ENCODE measurements at regions not wholly inside any gene's neighbourhood (a gene's known extent, or its start where the extent isn't known, plus 50 kb on each side); places are given as distances from the start of the nearest gene placed in this dataset.

DNA sequence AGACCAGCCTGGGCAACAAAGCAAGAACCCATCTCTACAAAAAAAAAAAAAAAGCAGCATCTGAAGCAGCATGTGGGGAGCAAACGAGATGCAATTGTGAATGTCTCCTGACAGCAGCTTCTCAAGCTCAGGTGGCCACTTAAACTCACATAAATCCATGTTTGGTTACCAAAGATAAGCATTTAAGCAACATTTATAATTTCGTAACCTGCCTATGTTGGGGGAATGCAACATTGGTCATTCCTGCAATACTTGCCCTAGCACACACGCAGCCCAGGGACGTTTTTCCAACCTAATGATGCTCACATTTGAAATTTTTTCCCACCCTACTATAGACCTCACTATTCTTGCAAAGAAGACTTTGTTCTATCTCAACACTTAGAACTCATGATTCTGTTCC lies 113.3 kb downstream of the ZFP64 start:
- Histone ChIP-seq H3K9me3 (ENCODE audit: low read depth) (no peaks in the 10 kb centered on the region), H3K4me1 (ENCODE audit: low read depth) (peaks cover 7% of the 10 kb centered on the region), H3K27me3 (no peaks in the 10 kb centered on the region), H3K27ac (no peak overlapping the region), H3K36me3 (no peaks in the 10 kb centered on the region), H3K4me3 (no peak overlapping the region)
- no peak for DNase-seq (ENCODE audit: low read depth in 1 of 2, low spot score in 1 of 2)
- TF ChIP-seq CTCF (IDR thresholded peaks at IDR 0.05; ENCODE audit: low read depth, low read length), result no peak

DNA sequence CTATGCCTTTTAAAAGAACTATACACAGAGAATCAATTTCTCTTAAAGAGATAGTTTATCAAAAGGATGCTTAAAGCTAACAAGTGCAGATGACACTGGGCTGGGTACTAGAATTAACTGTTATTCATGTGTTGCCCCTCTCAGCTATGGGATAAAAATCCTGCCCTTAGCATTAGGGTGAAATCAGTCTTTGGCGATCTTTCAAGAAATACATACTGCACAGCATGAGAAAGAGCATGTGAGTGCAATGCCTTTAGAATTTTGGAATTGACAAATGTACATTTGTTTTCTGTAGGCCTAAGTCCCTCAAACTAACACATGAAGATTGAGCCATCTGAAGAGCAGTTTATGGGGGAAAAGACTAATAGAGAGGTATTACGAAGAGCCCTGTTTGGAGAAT lies 115.4 kb downstream of the ZFP64 start:
- Histone ChIP-seq H3K9me3 (ENCODE audit: low read depth) (no peaks in the 10 kb centered on the region), H3K27me3 (no peaks in the 10 kb centered on the region), H3K36me3 (no peaks in the 10 kb centered on the region), H3K4me1 (ENCODE audit: low read depth) (no peaks in the 10 kb centered on the region), H3K4me3 (no peak overlapping the region), H3K27ac (no peak overlapping the region)
- TF ChIP-seq CTCF (IDR thresholded peaks at IDR 0.05; ENCODE audit: low read depth, low read length), result no peak
- DNase-seq (ENCODE audit: low read depth in 1 of 2, low spot score in 1 of 2), result peak in 1 of 2 donors; percentile 7

- DNase-seq (ENCODE audit: low read depth in 1 of 2, low spot score in 1 of 2), result no peak
- Histone ChIP-seq H3K36me3 (no peaks in the 10 kb centered on the region), H3K27ac (no peak overlapping the region), H3K9me3 (ENCODE audit: low read depth) (no peaks in the 10 kb centered on the region), H3K27me3 (no peaks in the 10 kb centered on the region), H3K4me1 (ENCODE audit: low read depth) (no peaks in the 10 kb centered on the region), H3K4me3 (no peak overlapping the region)
- no peak for TF ChIP-seq CTCF (IDR thresholded peaks at IDR 0.05; ENCODE audit: low read depth, low read length)
Measured at GRCh38 chr20:52075400-52075799, 116.2 kb downstream of the ZFP64 start.

DNA sequence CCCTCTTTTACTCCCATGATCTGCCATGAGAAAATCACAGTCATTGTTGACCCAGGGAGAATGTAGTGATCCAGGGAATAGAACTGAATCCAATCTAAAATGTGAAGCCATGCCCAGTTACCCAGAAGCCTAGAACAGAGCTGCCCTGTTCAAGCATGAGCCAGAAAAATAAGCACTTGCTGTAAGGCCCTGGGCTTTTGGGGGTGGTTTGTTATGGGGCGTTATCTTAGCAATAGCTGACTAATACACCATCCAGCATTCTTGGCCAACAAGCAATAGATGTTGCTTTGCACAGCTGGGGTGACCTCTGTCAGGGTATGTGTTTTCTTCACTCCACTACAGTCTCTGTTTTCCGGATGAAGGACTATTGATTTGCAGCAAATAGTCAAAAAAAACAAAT lies 120.4 kb downstream of the ZFP64 start:
- DNase-seq (ENCODE audit: low read depth in 1 of 2, low spot score in 1 of 2), result no peak
- Histone ChIP-seq H3K9me3 (ENCODE audit: low read depth) (no peaks in the 10 kb centered on the region), H3K27me3 (no peaks in the 10 kb centered on the region), H3K27ac (no peak overlapping the region), H3K36me3 (no peaks in the 10 kb centered on the region), H3K4me3 (no peak overlapping the region), H3K4me1 (ENCODE audit: low read depth) (no peaks in the 10 kb centered on the region)
- no peak for TF ChIP-seq CTCF (IDR thresholded peaks at IDR 0.05; ENCODE audit: low read depth, low read length)

GRCh38 chr20:52064931-52065330 lies 126.6 kb downstream of the ZFP64 start:
- Histone ChIP-seq H3K36me3 (no peaks in the 10 kb centered on the region), H3K9me3 (ENCODE audit: low read depth) (no peaks in the 10 kb centered on the region), H3K27ac (no peak overlapping the region), H3K4me3 (no peak overlapping the region), H3K4me1 (ENCODE audit: low read depth) (no peaks in the 10 kb centered on the region), H3K27me3 (no peaks in the 10 kb centered on the region)
- no peak for DNase-seq (ENCODE audit: low read depth in 1 of 2, low spot score in 1 of 2)
- TF ChIP-seq CTCF (IDR thresholded peaks at IDR 0.05; ENCODE audit: low read depth, low read length), result no peak

Data from cardiac muscle cell (in vitro differentiated cells and primary cell).